Astrocyte (in vitro differentiated cells and primary cell): ENCODE measurements at regions not wholly inside any gene's neighbourhood (a gene's known extent, or its start where the extent isn't known, plus 50 kb on each side); places are given as distances from the start of the nearest gene placed in this dataset.

Experiments used
- CTCF ChIP-seq: IDR thresholded peaks from 2 replicates; pipeline ENCODE4 v1.5.1; 2011; ENCODE audit warnings: low read depth, mild to moderate bottlenecking, inconsistent platforms, low read length, moderate library complexity; ENCODE audit not compliant: insufficient read depth
- EZH2 ChIP-seq: IDR thresholded peaks from 2 replicates; pipeline ENCODE4 v1.6.1; 2012; ENCODE audit warnings: mild to moderate bottlenecking, low read length, inconsistent platforms; ENCODE audit not compliant: insufficient read depth

DNA sequence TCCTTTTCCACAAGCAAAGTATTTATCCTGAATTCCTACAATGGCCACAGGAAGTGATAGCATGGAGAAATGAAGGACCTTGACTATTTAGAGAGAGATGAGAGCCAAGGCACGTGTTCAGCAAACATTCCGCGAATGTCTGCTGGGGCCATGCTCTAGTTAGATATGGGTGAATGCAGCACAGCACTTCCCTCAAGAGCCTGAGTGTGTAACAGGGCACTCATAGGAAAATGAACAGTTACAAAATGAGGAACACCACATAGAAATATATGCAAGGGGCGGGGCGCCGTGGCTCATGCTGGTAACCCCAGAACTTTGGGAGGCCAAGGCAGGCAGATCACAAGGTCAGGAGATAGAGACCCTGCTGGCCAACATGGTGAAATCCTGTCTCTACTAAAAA lies 406.9 kb downstream of the NR2F2 start:
- no peak for TF ChIP-seq CTCF
- no peak for TF ChIP-seq EZH2
